SK-N-SH (cell line): ENCODE measurements at regions not wholly inside any gene's neighbourhood (a gene's known extent, or its start where the extent isn't known, plus 50 kb on each side); places are given as distances from the start of the nearest gene placed in this dataset.

ENCODE experiments used
- EZH2phosphoT487 ChIP-seq: fragments of 200-600 bp; sonication (generic); IDR thresholded peaks from 2 replicates; pipeline ENCODE4 v1.6.1; 2017; ENCODE audit warnings: low read depth, mixed run types, mild to moderate bottlenecking, antibody characterized with exemption, moderate library complexity, borderline replicate concordance
- FOXJ3 ChIP-seq: sonication (generic); formaldehyde crosslinking; IDR thresholded peaks from 2 replicates; pipeline ENCODE4 v1.5.1; 2020; ENCODE audit warnings: mild to moderate bottlenecking, missing genetic modification reagents
- MXI1 ChIP-seq: IDR thresholded peaks from 2 replicates; pipeline ENCODE4 v1.6.1; 2012; ENCODE audit warnings: mild to moderate bottlenecking, low read depth, low read length, improper control_type of control experiment
- NFIC ChIP-seq: IDR thresholded peaks from 2 replicates; pipeline ENCODE4 v1.4.0; 2012; ENCODE audit warnings: borderline replicate concordance
- POLR2AphosphoS5 ChIP-seq: IDR thresholded peaks from 2 replicates; pipeline ENCODE4 v1.6.1; 2012; ENCODE audit warnings: low read depth, low read length
- YY1 ChIP-seq: IDR thresholded peaks from 2 replicates; pipeline ENCODE4 v1.4.0; 2012; ENCODE audit warnings: low read depth, mild to moderate bottlenecking
- TF ChIP-seq, protein P1 (sequence below): fragments of 200-600 bp; sonication (generic); IDR thresholded peaks from 2 replicates; pipeline ENCODE4 v1.6.1; 2017; ENCODE audit warnings: antibody characterized with exemption, mild to moderate bottlenecking, moderate library complexity
- TF ChIP-seq, protein P2 (sequence below): fragments of 150-350 bp; IDR thresholded peaks from 2 replicates; pipeline ENCODE4 v1.6.1; 2017; ENCODE audit warnings: antibody characterized with exemption, low read length, low read depth, borderline replicate concordance

DNA sequence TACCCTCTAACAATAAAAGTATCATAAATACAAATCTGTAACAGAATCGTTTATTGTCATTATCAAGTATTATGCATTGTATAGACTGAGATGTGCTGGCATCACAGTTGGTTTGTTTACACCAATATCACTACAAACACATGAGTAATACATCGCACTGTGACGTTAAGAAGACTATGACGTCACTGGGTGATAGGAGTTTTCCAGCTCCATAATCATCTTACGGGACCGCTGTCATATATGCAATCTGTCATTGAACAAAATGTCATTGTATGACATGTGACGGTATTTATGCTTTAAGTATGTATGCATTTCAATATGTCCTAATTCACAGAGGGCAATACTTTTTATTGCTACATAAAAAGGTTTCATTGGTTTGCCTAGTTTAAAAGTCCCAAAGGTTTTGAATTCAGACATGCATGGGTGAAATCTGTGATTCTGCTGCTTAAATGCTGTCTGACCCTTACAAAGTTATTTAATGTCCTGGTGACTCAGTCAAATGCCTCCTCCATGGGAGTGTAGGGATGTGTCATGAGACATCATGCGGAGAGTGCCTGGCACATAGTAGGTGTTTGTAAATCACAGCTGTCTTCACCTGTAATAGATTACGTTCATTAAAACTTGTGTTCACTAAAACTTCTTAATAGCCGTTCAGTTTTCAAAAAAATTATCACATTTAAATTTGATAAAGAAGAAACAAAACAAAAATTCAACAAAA, 160.7 kb upstream of the PDE10A start:
- TF ChIP-seq, protein P1, sequence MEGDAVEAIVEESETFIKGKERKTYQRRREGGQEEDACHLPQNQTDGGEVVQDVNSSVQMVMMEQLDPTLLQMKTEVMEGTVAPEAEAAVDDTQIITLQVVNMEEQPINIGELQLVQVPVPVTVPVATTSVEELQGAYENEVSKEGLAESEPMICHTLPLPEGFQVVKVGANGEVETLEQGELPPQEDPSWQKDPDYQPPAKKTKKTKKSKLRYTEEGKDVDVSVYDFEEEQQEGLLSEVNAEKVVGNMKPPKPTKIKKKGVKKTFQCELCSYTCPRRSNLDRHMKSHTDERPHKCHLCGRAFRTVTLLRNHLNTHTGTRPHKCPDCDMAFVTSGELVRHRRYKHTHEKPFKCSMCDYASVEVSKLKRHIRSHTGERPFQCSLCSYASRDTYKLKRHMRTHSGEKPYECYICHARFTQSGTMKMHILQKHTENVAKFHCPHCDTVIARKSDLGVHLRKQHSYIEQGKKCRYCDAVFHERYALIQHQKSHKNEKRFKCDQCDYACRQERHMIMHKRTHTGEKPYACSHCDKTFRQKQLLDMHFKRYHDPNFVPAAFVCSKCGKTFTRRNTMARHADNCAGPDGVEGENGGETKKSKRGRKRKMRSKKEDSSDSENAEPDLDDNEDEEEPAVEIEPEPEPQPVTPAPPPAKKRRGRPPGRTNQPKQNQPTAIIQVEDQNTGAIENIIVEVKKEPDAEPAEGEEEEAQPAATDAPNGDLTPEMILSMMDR: no peak
- TF ChIP-seq, protein P2, sequence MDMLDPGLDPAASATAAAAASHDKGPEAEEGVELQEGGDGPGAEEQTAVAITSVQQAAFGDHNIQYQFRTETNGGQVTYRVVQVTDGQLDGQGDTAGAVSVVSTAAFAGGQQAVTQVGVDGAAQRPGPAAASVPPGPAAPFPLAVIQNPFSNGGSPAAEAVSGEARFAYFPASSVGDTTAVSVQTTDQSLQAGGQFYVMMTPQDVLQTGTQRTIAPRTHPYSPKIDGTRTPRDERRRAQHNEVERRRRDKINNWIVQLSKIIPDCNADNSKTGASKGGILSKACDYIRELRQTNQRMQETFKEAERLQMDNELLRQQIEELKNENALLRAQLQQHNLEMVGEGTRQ: no peak
- TF ChIP-seq NFIC (no peak), YY1 (no peak), POLR2AphosphoS5 (no peak), EZH2phosphoT487 (no peak), FOXJ3 (CRISPR knock-in tag) (no peak), MXI1 (no peak)
